ENCODE measurements at regions not wholly inside any gene's neighbourhood (a gene's known extent, or its start where the extent isn't known, plus 50 kb on each side); places are given as distances from the start of the nearest gene placed in this dataset.

DNA sequence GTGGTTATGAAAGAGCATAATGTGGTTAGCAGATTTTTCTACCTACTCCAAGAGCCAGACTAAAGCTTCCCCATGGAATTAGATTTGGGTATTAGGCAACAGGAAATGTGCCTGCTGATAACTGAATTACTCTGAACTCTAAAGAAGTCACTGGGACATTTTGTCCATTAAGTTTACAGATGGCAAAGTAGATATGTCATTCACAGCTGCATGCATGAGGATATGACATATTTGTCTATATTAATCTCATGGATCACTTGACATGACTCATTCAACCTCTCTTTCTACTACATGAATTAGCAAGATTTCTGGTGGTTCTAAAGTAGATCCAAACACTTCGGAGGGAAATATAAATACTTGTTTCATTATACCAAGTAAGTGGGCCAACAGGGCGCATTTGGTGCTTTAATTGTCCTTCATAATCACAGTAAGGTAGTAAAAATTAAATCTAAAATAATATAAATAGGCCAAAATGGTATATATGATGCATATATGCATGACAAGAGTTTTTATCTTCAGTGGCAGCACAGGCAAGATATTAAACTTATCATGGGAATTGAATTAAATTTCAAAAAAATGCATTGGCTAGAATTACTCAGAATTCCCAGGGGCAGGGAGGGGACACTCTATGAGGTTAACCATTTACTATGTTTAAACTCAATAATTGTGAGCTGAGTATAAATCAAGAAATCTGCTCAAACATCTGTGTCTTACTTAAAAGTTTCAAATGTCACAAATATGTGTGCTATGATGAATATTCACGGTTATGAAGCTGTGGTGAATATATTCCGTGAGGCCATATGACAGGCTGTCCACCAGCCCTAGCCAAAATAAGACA lies 365.3 kb upstream of the KCNMB2 start (continued):
- TF ChIP-seq, protein P1, sequence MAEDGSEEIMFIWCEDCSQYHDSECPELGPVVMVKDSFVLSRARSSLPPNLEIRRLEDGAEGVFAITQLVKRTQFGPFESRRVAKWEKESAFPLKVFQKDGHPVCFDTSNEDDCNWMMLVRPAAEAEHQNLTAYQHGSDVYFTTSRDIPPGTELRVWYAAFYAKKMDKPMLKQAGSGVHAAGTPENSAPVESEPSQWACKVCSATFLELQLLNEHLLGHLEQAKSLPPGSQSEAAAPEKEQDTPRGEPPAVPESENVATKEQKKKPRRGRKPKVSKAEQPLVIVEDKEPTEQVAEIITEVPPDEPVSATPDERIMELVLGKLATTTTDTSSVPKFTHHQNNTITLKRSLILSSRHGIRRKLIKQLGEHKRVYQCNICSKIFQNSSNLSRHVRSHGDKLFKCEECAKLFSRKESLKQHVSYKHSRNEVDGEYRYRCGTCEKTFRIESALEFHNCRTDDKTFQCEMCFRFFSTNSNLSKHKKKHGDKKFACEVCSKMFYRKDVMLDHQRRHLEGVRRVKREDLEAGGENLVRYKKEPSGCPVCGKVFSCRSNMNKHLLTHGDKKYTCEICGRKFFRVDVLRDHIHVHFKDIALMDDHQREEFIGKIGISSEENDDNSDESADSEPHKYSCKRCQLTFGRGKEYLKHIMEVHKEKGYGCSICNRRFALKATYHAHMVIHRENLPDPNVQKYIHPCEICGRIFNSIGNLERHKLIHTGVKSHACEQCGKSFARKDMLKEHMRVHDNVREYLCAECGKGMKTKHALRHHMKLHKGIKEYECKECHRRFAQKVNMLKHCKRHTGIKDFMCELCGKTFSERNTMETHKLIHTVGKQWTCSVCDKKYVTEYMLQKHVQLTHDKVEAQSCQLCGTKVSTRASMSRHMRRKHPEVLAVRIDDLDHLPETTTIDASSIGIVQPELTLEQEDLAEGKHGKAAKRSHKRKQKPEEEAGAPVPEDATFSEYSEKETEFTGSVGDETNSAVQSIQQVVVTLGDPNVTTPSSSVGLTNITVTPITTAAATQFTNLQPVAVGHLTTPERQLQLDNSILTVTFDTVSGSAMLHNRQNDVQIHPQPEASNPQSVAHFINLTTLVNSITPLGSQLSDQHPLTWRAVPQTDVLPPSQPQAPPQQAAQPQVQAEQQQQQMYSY (CRISPR knock-in tag; IDR thresholded peaks at IDR 0.05) = no peak

DNA sequence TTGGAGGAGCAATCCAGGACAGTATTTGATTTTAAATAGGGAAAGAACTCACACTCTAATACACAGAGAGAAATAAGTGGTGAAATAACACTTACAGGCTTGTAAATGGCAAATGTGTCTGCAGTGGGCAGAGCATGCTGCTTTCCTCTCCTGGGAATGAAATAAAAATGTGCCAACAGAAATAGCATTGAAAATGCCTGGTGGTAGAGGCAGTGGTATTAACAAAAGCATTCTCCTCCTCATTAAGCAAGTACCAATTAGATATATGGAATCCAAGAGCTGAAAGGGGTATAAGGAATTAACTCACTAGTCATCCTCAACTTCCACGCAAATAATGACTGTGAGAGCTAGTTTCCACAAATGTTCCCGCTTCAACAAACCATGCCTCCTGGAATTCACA lies 364.1 kb upstream of the KCNMB2 start:
- H3K36me3 Mint-ChIP-seq = no peaks in the 10 kb centered on the region
- ATAC-seq (no peak), DNase-seq (ENCODE audit: low spot score) (no peak)
- H3K9me3 Mint-ChIP-seq = peaks cover 4% of the 10 kb centered on the region; the same call in 1 of the 2 replicates
- no peak for TF ChIP-seq TEAD4 (CRISPR knock-in tag; IDR thresholded peaks at IDR 0.05)
- no peak for TF ChIP-seq ZBTB21 (CRISPR knock-in tag; IDR thresholded peaks at IDR 0.05; ENCODE audit: borderline replicate concordance)
- TF ChIP-seq, protein P2, sequence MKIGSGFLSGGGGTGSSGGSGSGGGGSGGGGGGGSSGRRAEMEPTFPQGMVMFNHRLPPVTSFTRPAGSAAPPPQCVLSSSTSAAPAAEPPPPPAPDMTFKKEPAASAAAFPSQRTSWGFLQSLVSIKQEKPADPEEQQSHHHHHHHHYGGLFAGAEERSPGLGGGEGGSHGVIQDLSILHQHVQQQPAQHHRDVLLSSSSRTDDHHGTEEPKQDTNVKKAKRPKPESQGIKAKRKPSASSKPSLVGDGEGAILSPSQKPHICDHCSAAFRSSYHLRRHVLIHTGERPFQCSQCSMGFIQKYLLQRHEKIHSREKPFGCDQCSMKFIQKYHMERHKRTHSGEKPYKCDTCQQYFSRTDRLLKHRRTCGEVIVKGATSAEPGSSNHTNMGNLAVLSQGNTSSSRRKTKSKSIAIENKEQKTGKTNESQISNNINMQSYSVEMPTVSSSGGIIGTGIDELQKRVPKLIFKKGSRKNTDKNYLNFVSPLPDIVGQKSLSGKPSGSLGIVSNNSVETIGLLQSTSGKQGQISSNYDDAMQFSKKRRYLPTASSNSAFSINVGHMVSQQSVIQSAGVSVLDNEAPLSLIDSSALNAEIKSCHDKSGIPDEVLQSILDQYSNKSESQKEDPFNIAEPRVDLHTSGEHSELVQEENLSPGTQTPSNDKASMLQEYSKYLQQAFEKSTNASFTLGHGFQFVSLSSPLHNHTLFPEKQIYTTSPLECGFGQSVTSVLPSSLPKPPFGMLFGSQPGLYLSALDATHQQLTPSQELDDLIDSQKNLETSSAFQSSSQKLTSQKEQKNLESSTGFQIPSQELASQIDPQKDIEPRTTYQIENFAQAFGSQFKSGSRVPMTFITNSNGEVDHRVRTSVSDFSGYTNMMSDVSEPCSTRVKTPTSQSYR (CRISPR knock-in tag; IDR thresholded peaks at IDR 0.05) = no peak
- no peak for TF ChIP-seq NFYB (CRISPR knock-in tag; conservative IDR thresholded peaks at IDR 0.05; ENCODE audit: low read depth)
- no peak for TF ChIP-seq JAZF1 (CRISPR knock-in tag; IDR thresholded peaks at IDR 0.05)
- TF ChIP-seq ETV6 (CRISPR knock-in tag; IDR thresholded peaks at IDR 0.05) = no peak
- TF ChIP-seq, protein P3, sequence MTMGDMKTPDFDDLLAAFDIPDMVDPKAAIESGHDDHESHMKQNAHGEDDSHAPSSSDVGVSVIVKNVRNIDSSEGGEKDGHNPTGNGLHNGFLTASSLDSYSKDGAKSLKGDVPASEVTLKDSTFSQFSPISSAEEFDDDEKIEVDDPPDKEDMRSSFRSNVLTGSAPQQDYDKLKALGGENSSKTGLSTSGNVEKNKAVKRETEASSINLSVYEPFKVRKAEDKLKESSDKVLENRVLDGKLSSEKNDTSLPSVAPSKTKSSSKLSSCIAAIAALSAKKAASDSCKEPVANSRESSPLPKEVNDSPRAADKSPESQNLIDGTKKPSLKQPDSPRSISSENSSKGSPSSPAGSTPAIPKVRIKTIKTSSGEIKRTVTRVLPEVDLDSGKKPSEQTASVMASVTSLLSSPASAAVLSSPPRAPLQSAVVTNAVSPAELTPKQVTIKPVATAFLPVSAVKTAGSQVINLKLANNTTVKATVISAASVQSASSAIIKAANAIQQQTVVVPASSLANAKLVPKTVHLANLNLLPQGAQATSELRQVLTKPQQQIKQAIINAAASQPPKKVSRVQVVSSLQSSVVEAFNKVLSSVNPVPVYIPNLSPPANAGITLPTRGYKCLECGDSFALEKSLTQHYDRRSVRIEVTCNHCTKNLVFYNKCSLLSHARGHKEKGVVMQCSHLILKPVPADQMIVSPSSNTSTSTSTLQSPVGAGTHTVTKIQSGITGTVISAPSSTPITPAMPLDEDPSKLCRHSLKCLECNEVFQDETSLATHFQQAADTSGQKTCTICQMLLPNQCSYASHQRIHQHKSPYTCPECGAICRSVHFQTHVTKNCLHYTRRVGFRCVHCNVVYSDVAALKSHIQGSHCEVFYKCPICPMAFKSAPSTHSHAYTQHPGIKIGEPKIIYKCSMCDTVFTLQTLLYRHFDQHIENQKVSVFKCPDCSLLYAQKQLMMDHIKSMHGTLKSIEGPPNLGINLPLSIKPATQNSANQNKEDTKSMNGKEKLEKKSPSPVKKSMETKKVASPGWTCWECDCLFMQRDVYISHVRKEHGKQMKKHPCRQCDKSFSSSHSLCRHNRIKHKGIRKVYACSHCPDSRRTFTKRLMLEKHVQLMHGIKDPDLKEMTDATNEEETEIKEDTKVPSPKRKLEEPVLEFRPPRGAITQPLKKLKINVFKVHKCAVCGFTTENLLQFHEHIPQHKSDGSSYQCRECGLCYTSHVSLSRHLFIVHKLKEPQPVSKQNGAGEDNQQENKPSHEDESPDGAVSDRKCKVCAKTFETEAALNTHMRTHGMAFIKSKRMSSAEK (CRISPR knock-in tag; IDR thresholded peaks at IDR 0.05; ENCODE audit: borderline replicate concordance) = no peak
- TF ChIP-seq MXD4 (CRISPR knock-in tag; IDR thresholded peaks at IDR 0.05; ENCODE audit: borderline replicate concordance) = no peak
- TF ChIP-seq ZNF416 (CRISPR knock-in tag; IDR thresholded peaks at IDR 0.05) = no peak
- TF ChIP-seq KAT7 (CRISPR knock-in tag; IDR thresholded peaks at IDR 0.05; ENCODE audit: borderline replicate concordance) = no peak
- no peak for TF ChIP-seq HMGA2 (CRISPR knock-in tag; IDR thresholded peaks at IDR 0.05)
- TF ChIP-seq ZNF138 (CRISPR knock-in tag; conservative IDR thresholded peaks at IDR 0.05) = no peak
- TF ChIP-seq RORB (CRISPR knock-in tag; IDR thresholded peaks at IDR 0.05) = no peak
- TF ChIP-seq, protein P4, sequence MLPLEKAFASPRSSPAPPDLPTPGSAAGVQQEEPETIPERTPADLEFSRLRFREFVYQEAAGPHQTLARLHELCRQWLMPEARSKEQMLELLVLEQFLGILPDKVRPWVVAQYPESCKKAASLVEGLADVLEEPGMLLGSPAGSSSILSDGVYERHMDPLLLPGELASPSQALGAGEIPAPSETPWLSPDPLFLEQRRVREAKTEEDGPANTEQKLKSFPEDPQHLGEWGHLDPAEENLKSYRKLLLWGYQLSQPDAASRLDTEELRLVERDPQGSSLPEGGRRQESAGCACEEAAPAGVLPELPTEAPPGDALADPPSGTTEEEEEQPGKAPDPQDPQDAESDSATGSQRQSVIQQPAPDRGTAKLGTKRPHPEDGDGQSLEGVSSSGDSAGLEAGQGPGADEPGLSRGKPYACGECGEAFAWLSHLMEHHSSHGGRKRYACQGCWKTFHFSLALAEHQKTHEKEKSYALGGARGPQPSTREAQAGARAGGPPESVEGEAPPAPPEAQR (CRISPR knock-in tag; IDR thresholded peaks at IDR 0.05) = no peak
- H3K27ac Mint-ChIP-seq = no peak overlapping the region
- POLR2A ChIA-PET = no interaction called here
- no peaks in the 10 kb centered on the region for H3K27me3 Mint-ChIP-seq (ENCODE audit: low read depth)
- no peak overlapping the region for H3K4me3 Mint-ChIP-seq
- CTCF ChIA-PET = interaction anchor here (0.7 kb wide), 1 partner anchor 1121 kb away, joined by 3 read pairs; no protein-coding TSS in a partner anchor
- H3K4me1 Mint-ChIP-seq = peaks cover 11% of the 10 kb centered on the region
